LNCAP (cell line): ENCODE measurements at regions not wholly inside any gene's neighbourhood (a gene's known extent, or its start where the extent isn't known, plus 50 kb on each side); places are given as distances from the start of the nearest gene placed in this dataset.

Experiments used
- TF ChIP-seq, protein P1 (sequence below): fragments of 450-650 bp; IDR thresholded peaks from 2 replicates; pipeline ENCODE4 v1.5.1; 2017; ENCODE audit warnings: mild to moderate bottlenecking

DNA sequence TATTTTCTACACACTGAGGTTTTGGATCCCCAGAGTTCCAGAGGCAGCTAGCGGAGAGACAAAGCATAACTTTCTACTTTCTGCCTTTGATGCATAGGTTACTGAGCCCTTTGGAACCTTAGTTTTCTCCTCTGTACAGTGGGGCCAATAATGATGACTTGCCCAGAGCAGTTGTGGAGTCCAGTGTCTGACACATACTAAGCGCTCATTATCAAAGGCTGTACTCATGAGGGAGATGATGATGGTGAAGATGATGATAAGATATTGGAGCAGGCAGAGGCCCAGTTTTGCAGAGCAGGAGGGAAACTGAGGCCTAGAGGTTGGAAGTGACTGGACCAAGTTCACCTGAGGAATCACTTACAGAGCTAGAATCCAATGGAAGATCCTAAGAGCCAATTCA, 458.0 kb downstream of the MIAT start:
- TF ChIP-seq, protein P1, sequence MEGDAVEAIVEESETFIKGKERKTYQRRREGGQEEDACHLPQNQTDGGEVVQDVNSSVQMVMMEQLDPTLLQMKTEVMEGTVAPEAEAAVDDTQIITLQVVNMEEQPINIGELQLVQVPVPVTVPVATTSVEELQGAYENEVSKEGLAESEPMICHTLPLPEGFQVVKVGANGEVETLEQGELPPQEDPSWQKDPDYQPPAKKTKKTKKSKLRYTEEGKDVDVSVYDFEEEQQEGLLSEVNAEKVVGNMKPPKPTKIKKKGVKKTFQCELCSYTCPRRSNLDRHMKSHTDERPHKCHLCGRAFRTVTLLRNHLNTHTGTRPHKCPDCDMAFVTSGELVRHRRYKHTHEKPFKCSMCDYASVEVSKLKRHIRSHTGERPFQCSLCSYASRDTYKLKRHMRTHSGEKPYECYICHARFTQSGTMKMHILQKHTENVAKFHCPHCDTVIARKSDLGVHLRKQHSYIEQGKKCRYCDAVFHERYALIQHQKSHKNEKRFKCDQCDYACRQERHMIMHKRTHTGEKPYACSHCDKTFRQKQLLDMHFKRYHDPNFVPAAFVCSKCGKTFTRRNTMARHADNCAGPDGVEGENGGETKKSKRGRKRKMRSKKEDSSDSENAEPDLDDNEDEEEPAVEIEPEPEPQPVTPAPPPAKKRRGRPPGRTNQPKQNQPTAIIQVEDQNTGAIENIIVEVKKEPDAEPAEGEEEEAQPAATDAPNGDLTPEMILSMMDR, result no peak

DNA sequence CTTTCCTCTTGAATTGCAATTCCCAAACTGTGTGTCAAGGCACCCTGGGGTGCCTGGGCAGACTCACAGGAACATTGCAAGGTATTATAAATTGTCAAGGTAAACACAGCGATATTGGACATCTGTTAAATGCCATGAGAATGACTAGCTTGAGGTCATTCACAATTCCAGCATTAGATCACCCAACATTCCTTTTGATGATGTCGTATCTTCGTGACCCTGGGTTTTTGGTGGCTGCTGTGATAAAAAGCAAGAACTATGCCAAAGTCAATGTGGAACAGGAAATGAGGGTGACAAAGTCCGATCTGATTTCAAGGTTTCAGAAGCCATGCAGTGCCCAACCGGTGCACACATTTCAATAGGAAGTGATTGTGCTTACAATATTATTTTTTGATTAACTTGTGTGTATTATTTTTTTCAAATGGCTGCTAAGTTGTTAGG, 458.4 kb downstream of the MIAT start:
- TF ChIP-seq, protein P1, result no peak

DNA sequence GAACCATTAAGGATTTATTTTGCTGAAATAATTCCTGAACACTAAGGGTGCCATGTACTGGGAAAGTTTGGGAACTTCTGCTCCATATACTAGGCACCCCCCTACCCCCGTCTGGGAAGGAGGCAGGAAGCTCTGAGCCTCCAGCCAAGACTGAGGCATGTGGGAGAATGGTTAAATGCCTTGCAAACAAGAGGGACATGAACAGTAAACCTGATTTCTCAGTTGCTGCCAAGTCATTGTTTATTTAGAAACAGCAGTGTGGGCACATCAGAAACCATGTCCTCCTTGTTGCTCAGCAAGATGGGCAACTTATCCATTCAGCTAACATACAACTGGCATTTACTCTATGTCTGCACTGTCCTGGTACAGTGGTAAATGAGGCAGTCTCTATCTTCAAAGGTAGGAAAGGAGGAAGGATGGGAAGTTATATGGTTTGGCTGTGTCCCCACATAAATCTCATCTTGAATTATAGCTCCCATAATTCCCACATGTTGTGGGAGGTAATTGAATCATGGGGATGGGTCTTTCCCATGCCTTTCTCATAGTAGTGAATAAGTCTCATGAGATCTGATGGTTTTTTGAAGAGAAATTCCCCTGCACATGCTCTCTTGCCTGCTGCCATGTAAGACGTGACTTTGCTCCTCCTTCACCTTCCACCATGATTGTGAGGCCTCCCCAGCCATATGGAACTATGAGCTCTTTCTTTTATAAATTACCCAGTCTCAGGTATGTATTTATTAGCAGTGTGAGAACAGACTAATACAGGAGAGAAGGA, 459.1 kb downstream of the MIAT start:
- TF ChIP-seq, protein P1, result no peak

DNA sequence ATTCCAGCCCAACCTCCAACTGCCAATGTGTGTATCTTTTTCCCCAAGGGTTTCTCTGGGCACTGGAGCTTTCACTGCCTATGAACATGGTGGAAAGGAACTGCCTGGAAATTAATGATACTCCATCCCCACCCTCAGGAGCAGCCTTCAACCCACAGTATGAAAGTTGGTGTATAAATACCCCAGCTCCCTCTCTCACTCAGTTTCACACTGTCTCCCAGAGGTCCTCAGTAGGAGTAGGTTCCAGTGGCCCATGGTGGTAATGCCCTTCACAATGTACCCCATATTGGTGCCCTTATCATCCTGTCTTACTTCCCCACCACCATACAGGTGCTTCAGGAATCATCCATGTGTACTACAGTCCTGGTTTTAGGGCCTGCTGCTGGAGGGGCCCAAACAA, 462.6 kb downstream of the MIAT start:
- TF ChIP-seq, protein P1, result no peak

DNA sequence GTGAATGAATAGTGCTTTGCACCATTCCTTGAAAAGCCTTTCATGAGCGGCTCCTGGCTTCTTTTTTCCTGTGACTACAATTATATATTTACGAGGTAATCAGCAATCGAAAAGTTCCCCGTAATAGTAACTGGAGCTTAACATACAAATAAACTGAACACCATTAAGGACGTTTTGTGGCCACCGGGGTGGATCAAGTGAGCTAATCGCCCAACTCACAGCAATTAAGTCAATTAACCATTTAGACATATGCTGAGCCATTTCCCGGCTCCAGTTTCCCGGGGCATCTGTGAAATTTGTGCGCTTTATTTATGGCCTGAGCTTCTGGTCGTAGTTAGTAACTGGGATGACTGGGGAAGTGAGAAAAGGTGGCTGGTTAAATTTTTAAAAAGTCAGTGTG, 465.2 kb downstream of the MIAT start:
- TF ChIP-seq, protein P1, result no peak

DNA sequence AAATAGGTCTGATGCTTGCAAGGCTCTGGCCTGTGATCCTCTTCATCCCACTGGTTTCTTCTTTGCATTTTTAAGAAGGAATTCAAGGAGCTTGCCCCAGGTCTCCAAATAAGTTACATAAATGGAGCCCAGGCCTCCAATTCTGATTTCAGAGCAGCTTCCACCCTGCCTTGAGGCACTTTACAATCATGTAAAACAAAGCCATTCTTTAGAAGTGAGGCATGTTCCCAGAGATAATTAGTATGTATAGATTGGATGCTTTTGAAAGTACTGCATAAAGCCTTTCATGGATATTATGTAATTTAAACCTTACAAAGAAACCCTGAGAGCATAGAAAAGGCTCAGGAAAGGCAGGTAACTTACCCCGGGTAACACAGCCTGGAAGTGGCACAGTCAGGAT, 466.5 kb downstream of the MIAT start:
- TF ChIP-seq, protein P1, result no peak

DNA sequence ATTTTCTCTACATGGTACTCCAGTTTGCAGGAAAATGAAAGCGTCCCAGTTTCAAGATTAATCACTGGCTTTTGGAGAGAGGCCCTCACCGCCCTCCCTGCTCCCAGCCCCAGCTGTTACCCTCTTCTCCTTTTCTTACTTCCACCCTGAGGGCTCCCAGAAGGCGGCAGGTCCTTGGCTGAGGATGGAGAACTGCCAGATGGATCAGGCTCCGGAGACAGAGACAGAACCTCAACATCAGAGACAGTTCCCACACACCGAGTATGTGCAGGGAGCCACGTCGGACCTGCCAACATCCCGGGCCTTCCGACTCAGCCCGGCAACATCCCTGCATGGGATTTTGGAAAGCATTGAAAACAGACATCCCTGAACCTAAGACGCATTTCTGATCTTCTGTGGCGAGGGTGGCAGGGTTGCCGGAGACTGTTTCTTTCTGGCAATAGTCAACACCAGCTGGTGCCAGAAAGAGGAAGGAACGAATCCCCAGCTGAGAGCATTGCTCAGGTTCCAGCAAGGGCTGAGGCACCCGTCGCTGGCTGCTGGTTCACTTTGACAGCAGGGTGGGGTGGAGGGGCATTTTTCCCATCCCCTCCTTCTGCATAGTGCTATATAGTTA, 467.1 kb downstream of the MIAT start:
- TF ChIP-seq, protein P1, result no peak
